GM23338 (cell line): ENCODE measurements at regions not wholly inside any gene's neighbourhood (a gene's known extent, or its start where the extent isn't known, plus 50 kb on each side); places are given as distances from the start of the nearest gene placed in this dataset.

Source experiments
- ATAC-seq: fragments of 200-7000 bp; cut with Tn5 transposase; 3 replicates; pipeline ENCODE4 v1.9.1; 2020
- DNase-seq: peaks from one replicate; pipeline ENCODE4 v3.0.0-alpha.2; 2015; ENCODE audit warnings: low spot score
- H2AFZ ChIP-seq: fragments of 200-600 bp; sonication (generic); 2 replicates; pipeline ENCODE4 v1.8.0; 2016; ENCODE audit warnings: antibody characterized with exemption, mild to moderate bottlenecking, moderate library complexity
- H3F3A ChIP-seq: fragments of 200-600 bp; sonication (generic); replicated peaks from 2 replicates; pipeline ENCODE4 v1.8.0; 2017; ENCODE audit warnings: antibody characterized with exemption, mixed run types, low read depth
- H3K27ac ChIP-seq: fragments of 200-600 bp; sonication (generic); 2 replicates; pipeline ENCODE4 v1.6.1; 2016; ENCODE audit warnings: low read depth
- H3K27me3 ChIP-seq: fragments of 200-600 bp; sonication (generic); 2 replicates; pipeline ENCODE4 v1.8.0; 2016; ENCODE audit warnings: mild to moderate bottlenecking, mixed run types, moderate library complexity; ENCODE audit not compliant: insufficient read depth
- H3K36me3 ChIP-seq: fragments of 200-600 bp; sonication (generic); 2 replicates; pipeline ENCODE4 v1.8.0; 2016; ENCODE audit warnings: mild to moderate bottlenecking; ENCODE audit not compliant: insufficient read depth
- H3K4me1 ChIP-seq: fragments of 200-600 bp; sonication (generic); 2 replicates; pipeline ENCODE4 v1.8.0; 2016; ENCODE audit warnings: mild to moderate bottlenecking, moderate library complexity; ENCODE audit not compliant: insufficient read depth
- H3K4me2 ChIP-seq: fragments of 200-600 bp; sonication (generic); 2 replicates; pipeline ENCODE4 v1.7.1; 2017; ENCODE audit warnings: mixed run types
- H3K4me3 ChIP-seq: fragments of 200-600 bp; sonication (generic); 2 replicates; pipeline ENCODE4 v1.6.1; 2016; ENCODE audit warnings: mixed run types
- H3K79me2 ChIP-seq: fragments of 200-600 bp; sonication (generic); replicated peaks from 2 replicates; pipeline ENCODE4 v1.8.0; 2017; ENCODE audit warnings: mild to moderate bottlenecking; ENCODE audit not compliant: insufficient read depth
- H3K9me2 ChIP-seq: fragments of 200-600 bp; sonication (generic); 2 replicates; pipeline ENCODE4 v1.8.0; 2017; ENCODE audit not compliant: insufficient read depth
- H4K20me1 ChIP-seq: fragments of 200-600 bp; sonication (generic); replicated peaks from 2 replicates; pipeline ENCODE4 v1.8.0; 2017; ENCODE audit warnings: mild to moderate bottlenecking; ENCODE audit not compliant: insufficient read depth
- H3K27ac Mint-ChIP-seq: 2 replicates; pipeline ENCODE4 v1.8.0; 2020; ENCODE audit warnings: inconsistent platforms, mild to moderate bottlenecking, moderate library complexity, mixed read lengths
- H3K27me3 Mint-ChIP-seq: 3 replicates; pipeline ENCODE4 v1.8.0; 2022; ENCODE audit warnings: low read depth, mild to moderate bottlenecking, moderate library complexity, mixed read lengths, inconsistent platforms; ENCODE audit not compliant: insufficient read depth, poor library complexity
- H3K36me3 Mint-ChIP-seq: 3 replicates; pipeline ENCODE4 v1.8.0; 2021; ENCODE audit warnings: low read depth, mild to moderate bottlenecking, inconsistent platforms, moderate library complexity, mixed read lengths
- H3K4me1 Mint-ChIP-seq: 3 replicates; pipeline ENCODE4 v1.8.0; 2020; ENCODE audit warnings: mild to moderate bottlenecking, inconsistent platforms, mixed read lengths
- H3K4me3 Mint-ChIP-seq: 3 replicates; pipeline ENCODE4 v1.8.0; 2021; ENCODE audit warnings: moderate library complexity, mild to moderate bottlenecking, inconsistent platforms, mixed read lengths
- H3K9me3 Mint-ChIP-seq: 3 replicates; pipeline ENCODE4 v1.8.0; 2020; ENCODE audit warnings: moderate library complexity, mild to moderate bottlenecking, inconsistent platforms, mixed read lengths
- CREB1 ChIP-seq: fragments of 250-450 bp; sonication (Bioruptor Pico); IDR thresholded peaks from 2 replicates; pipeline ENCODE4 v1.5.0; 2020; ENCODE audit warnings: low read depth, mild to moderate bottlenecking, moderate library complexity
- ETS1 ChIP-seq: IDR thresholded peaks from 2 replicates; pipeline ENCODE4 v1.6.1; 2016; ENCODE audit warnings: antibody characterized with exemption
- EZH2 ChIP-seq: fragments of 200-600 bp; sonication (generic); IDR thresholded peaks from one replicate; pipeline ENCODE4 v1.8.0; 2017; ENCODE audit warnings: antibody characterized with exemption, mild to moderate bottlenecking, low read depth; ENCODE audit not compliant: unreplicated experiment
- EZH2phosphoT487 ChIP-seq: fragments of 200-600 bp; sonication (generic); IDR thresholded peaks from one replicate; pipeline ENCODE4 v1.8.1; 2018; ENCODE audit warnings: antibody characterized with exemption; ENCODE audit not compliant: unreplicated experiment
- JUNB ChIP-seq: IDR thresholded peaks from one replicate; pipeline ENCODE4 v1.6.1; 2016; ENCODE audit warnings: antibody characterized with exemption; ENCODE audit not compliant: unreplicated experiment
- NANOG ChIP-seq: IDR thresholded peaks from 2 replicates; pipeline ENCODE4 v1.6.1; 2016; ENCODE audit warnings: antibody characterized with exemption, borderline replicate concordance
- POLR2AphosphoS5 ChIP-seq: IDR thresholded peaks from 2 replicates; pipeline ENCODE4 v1.6.1; 2016; ENCODE audit warnings: antibody characterized with exemption, low read depth
- REST ChIP-seq: IDR thresholded peaks from one replicate; pipeline ENCODE4 v1.6.1; 2018; ENCODE audit warnings: antibody characterized with exemption; ENCODE audit not compliant: unreplicated experiment
- STAT1 ChIP-seq: IDR thresholded peaks from one replicate; pipeline ENCODE4 v1.6.1; 2016; ENCODE audit warnings: antibody characterized with exemption; ENCODE audit not compliant: unreplicated experiment
- ZNF114 ChIP-seq: fragments of 250-450 bp; sonication (Bioruptor Pico); IDR thresholded peaks from 2 replicates; pipeline ENCODE4 v1.5.0; 2020; ENCODE audit warnings: mild to moderate bottlenecking, moderate library complexity
- ZNF331 ChIP-seq: fragments of 250-450 bp; sonication (Bioruptor Pico); IDR thresholded peaks from 2 replicates; pipeline ENCODE4 v1.5.0; 2020; ENCODE audit warnings: low read depth, mild to moderate bottlenecking, moderate library complexity
- ZNF462 ChIP-seq: fragments of 250-450 bp; sonication (Bioruptor Pico); IDR thresholded peaks from 2 replicates; pipeline ENCODE4 v1.5.0; 2020; ENCODE audit warnings: mild to moderate bottlenecking, moderate library complexity
- TF ChIP-seq, protein P1 (sequence below), 2 experiments: fragments of 200-600 bp in 1 of 2; sonication (generic) in 1 of 2; conservative IDR thresholded peaks; 2 replicates each; pipeline versions ENCODE4 v1.5.1 to v1.6.1; 2016 to 2017; ENCODE audit warnings: antibody characterized with exemption in 2 of 2, low read depth in 2 of 2, mild to moderate bottlenecking in 2 of 2, moderate library complexity in 1 of 2

DNA sequence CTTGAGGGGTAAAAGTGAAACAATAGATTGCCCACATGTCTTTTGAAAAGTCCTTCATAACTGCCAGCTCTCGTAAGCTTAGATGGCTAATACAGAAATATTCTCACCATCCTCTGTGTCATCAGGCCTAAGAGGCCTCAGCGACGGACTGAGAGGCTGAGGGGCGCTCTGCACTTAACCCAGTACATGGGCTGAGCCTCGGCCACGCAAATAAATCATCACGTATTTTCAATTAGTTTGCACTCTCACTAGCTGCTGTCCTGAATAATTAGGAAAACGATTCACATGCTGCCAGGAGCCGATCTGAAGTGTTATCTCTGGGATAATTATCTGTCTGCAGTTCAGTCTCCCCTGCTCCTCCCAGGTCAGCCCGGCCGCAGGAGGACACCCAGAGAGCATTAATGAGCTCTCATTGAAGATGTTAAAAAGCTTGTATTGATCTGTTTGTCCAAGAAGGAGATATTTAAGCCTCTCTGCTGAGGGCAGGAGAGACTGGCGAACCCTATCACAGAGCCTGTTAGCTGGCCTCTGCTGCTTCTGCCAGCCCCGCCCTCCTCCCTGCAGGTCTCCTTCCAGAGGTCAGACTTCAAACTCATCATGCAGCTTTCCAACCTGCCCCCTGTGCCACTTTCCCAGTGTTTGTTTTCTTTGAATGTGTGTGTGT is 1051.3 kb downstream of the VRK1 start (continued):
- TF ChIP-seq CREB1 (CRISPR knock-in tag), result no peak

DNA sequence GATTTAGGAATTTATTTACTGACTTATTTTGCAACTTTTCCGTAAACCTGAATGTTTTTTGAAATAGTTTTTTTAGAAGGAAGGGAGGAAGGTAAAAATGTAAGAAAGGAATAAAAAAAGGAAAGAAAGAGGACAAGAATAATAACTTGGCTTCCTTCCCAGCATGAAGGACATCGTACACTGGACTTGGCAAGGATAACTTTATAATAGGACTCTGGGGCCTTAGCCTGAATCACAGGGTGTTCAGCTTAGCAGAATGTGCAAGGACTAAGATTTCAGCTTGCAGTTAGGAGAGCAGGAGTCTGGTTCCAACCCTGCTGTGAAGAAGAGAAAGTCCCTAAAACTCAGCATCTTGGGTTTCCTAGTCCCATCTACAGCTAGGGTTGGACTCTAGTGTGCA is 1053.3 kb downstream of the VRK1 start:
- Histone ChIP-seq H3K4me1 (peaks cover 26% of the 10 kb centered on the region), H4K20me1 (no peaks in the 10 kb centered on the region), H2AFZ (no peak overlapping the region), H3K4me2 (no peak overlapping the region), H3K9me2 (no peaks in the 10 kb centered on the region), H3K79me2 (no peaks in the 10 kb centered on the region), H3K27ac (no peak overlapping the region), H3K27me3 (no peaks in the 10 kb centered on the region), H3F3A (no peaks in the 10 kb centered on the region), H3K4me3 (no peak overlapping the region), H3K36me3 (no peaks in the 10 kb centered on the region)
- TF ChIP-seq NANOG (no peak), JUNB (no peak), ZNF462 (CRISPR knock-in tag) (no peak), ETS1 (no peak), EZH2 (no peak), EZH2phosphoT487 (no peak), POLR2AphosphoS5 (no peak), ZNF114 (CRISPR knock-in tag) (no peak), ZNF331 (no peak), REST (no peak), STAT1 (no peak), CREB1 (CRISPR knock-in tag) (no peak)
- TF ChIP-seq, protein P1, sequence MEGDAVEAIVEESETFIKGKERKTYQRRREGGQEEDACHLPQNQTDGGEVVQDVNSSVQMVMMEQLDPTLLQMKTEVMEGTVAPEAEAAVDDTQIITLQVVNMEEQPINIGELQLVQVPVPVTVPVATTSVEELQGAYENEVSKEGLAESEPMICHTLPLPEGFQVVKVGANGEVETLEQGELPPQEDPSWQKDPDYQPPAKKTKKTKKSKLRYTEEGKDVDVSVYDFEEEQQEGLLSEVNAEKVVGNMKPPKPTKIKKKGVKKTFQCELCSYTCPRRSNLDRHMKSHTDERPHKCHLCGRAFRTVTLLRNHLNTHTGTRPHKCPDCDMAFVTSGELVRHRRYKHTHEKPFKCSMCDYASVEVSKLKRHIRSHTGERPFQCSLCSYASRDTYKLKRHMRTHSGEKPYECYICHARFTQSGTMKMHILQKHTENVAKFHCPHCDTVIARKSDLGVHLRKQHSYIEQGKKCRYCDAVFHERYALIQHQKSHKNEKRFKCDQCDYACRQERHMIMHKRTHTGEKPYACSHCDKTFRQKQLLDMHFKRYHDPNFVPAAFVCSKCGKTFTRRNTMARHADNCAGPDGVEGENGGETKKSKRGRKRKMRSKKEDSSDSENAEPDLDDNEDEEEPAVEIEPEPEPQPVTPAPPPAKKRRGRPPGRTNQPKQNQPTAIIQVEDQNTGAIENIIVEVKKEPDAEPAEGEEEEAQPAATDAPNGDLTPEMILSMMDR (conservative IDR thresholded peaks at IDR 0.05; ENCODE audit: low read depth in 2 of 2), result no peak
- Mint-ChIP-seq H3K27ac (no peak overlapping the region), H3K9me3 (no peaks in the 10 kb centered on the region), H3K4me1 (peaks cover 36% of the 10 kb centered on the region), H3K36me3 (no peaks in the 10 kb centered on the region), H3K27me3 (peaks cover 3% of the 10 kb centered on the region), H3K4me3 (no peak overlapping the region)
- ATAC-seq, result no peak
- no peak for DNase-seq
